HG02870 (cell line): ENCODE measurements at regions not wholly inside any gene's neighbourhood (a gene's known extent, or its start where the extent isn't known, plus 50 kb on each side); places are given as distances from the start of the nearest gene placed in this dataset.

Experiments used
- ATAC-seq: cut with Tn5 transposase; IDR thresholded peaks from one replicate; pipeline ENCODE4 v1.9.1; 2021; ENCODE audit warnings: mild to moderate bottlenecking, moderate library complexity; ENCODE audit not compliant: unreplicated experiment

DNA sequence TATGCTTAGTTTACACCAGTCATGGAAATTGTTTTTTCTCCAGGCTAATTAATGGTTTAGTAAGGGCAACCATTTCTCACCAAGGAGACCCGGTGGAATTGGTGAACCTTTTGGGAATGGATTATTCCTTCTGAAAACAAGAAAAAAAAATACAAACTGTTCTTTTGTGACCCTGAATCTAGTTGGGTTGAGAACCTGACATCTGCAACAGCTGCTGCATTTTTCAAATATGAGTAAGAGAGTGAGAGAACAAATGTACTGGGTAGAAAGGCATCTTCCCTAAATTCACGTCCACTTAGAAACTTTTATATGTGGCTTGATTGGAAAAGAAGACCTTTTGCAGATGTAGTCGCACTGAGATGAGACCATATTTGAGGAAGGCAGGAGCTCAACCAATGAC lies 553.4 kb upstream of the EPHA7 start:
- no peak for ATAC-seq

DNA sequence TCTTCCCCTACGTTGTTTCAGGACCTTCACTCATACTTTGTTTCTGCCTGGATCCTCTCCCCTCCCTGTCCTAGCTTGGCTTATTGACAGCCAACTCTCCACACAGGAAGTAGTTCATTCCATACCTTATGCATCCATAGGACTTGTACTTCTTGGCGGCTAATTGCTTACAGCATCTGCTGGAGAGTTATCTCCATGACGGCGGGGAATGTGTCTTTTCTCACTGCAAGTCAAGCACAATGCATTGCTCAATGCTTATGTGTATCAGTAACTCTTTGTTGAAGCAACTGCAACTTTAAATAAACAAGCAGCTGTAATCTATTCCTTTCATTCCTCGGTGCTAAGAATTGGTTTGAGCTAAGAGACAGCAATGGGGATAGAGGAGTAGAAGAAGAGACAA lies 551.3 kb upstream of the EPHA7 start:
- ATAC-seq: no peak

DNA sequence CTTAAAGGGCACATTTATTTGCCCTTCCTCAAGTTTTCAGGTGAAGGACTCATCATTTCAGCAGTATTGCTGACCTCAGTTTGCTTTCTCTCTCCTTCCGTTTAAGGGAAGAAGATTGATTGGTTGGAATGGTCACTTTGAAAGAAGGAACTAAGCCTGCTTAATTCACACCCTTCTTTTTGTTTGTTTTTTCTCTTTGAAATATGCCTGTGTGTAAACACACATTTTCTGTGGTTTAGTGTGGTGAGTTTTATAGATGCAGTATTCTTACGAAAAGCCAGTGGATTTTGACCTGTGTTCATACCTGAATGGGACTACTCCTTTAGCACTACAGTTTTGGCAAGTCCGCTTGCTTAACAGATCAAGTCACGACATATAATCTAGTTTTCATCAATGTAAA lies 548.8 kb upstream of the EPHA7 start:
- ATAC-seq: no peak

DNA sequence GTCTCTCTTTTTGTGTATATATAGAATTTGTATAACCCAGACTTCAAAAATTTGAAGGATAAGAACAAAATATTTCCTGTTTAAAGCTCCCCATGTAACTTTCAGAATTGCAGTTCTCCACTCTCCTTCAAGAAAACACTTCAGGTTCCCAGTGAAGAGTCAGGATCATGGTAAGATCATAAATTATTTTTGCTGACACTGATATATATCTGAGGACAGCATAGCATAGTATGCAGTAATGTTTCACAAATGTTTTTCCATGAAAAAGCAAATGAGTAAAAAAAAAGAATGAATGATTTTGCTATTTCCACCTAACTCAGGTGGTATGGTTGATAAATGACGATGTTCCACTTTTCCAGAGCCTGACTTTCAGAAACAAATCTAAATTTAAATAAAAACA lies 545.6 kb upstream of the EPHA7 start:
- ATAC-seq: no peak

DNA sequence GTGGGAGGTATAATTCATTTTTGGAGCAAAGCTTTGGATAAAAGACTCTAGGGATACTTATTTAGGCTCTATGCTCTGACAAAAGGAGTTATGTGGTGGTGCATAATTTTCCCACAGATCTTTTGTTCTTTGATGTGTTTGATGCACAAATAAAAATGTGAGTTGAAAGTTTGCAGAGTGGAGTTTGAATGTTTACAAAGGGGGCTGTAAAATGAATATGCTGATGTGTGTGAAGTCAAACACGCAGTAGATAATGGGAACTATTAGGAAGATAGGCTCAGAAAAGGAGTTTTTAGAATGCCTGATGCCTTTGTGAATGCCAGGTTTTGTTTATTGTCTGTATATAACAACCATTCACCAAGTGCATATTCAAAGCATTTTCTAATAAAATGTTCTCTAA lies 545.0 kb upstream of the EPHA7 start:
- no peak for ATAC-seq

DNA sequence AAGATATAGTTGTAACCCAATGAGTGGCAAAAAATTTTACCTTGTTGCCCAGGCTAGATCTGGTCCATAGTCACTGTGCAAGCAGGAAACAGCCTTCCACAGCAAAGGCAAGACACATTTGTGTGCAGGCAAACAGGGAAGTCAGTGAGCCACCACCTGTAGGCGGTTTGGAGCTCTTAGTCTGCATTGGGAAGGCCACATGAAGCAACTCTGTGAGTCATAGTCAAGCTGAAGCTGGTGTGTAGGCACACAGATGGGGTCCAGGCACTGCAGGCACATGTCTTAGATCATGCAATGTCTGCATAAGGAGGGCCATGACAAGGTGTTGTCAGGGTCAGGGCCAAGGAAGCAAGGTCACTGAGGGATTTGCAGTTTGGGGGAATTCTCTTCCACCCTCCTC lies 543.2 kb upstream of the EPHA7 start:
- no peak for ATAC-seq

DNA sequence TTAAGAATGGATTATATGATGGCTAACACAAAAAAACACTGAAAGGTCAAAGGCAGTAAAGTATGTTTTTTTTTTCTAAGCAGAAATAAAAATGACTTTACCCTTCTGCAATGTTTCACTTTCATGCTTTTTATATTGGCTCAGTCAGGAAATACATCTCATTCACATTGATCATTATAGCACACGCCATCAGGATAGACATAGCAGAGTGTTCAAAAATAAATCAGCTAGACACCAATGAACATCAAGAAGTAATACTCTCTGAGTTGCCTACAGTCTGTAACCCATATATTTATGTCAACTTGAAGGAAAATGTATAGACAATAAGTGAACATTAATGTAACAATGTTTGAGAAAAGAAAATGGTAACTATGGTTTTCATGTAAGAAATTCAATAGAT lies 535.2 kb upstream of the EPHA7 start:
- no peak for ATAC-seq

DNA sequence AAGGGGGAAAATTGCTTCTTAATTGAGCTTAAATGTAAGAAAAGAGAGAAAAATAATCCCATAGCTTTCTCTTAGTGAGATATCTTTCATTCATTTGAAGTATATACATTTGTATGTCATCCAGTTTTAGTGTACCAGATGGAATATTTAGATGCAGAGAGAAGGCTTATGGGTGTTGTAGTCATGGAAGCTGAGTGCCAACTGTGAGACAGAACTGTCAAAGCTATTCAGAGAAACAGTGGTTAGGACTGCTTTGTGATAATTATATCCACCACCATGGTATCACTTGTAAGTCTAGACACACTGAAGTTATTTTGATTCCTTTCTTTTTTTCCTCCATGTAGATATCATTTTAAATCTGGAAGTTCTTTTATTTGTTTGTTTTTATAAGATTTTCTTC lies 524.3 kb upstream of the EPHA7 start:
- no peak for ATAC-seq

DNA sequence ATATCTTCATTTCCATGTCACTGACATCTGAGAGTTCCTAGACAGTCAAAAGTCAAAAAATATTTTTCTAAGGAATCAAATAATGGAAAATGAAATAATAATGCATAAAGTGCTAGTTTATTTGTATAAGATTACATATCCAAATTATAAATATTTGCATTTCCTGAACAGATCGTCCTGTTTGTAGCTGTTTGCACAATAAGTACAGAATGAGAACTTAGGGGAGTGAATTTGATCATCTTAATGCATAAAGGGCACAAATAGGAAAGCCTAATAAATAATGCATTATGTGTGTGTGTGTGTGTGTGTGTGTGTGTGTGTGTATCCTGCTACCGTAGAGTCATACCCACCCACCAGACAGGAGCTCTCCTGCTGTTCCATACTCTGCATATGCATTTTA lies 521.0 kb upstream of the EPHA7 start:
- no peak for ATAC-seq

DNA sequence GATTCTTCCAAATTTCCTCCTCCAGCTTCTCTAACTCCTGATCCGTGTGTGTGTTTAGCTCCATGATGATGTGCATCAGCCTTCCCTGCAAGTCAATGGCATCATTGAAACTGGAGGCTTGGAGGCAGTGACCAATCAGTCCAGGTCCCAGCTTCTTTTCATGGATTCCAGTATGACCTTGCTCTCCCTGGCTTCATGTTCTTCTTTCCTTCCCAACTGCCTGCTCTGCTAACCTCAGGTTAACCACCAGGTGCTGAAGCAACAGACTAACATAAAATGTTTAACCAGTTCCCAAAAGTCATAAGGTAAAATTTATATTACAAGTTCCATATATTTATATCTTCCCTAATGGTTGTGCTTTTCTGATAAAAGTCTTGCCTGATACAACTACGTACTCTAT lies 512.8 kb upstream of the EPHA7 start:
- ATAC-seq: no peak

DNA sequence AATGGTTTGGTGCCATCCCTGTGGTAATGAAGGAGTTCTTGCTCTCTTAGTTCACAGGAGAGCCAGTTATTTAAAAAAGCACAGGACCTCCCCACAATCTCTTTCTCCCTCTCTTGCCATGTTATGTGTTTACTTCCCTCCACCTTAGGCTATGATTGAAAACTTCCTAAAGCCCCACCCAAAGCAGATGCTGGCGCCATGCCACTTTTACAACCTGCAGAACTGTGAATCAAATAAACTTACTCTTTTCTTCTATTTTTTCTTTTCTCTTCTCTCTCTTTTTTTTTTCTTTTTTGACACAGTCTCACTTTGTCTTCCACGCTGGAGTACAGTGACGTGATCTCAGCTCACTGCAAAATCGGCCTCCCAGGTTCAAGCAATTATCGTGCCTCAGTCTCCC lies 508.4 kb upstream of the EPHA7 start:
- no peak for ATAC-seq

DNA sequence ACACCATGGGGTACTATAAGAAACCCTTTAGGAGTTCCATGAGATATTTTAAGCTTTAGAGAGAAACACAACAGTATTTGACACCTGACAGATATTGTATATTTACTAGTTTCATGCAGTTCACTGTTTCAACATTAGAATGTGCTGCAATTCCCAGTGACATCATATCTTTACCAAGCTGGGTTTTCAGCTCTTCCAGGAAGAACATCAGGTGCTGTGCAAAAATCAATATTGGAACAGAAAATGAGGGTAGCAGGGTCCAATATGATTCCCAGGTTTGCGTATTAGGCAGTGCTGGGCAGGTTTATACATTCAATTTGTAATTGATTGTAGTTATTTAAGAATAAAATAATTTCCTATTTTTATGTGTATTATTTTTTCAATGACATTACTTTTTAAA lies 500.0 kb upstream of the EPHA7 start:
- no peak for ATAC-seq

DNA sequence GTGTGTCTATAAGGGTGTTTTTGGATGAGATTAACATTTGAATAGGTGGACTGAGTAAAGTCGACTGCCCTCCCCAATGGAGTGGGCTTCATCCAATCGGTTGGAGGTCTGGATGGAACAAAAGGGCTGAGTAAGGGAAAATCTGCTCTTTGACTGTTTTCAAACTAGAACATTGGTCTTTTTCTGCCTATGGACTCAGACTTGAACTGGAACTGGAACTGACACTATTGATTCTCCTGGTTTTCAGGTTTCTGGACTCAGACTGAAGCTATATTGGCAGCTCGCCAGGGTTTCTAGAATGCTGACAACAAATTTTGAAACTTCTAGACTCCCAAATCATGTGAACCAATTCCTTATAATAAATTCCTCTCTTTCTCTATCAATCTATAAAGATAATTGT lies 498.9 kb upstream of the EPHA7 start:
- ATAC-seq: no peak

DNA sequence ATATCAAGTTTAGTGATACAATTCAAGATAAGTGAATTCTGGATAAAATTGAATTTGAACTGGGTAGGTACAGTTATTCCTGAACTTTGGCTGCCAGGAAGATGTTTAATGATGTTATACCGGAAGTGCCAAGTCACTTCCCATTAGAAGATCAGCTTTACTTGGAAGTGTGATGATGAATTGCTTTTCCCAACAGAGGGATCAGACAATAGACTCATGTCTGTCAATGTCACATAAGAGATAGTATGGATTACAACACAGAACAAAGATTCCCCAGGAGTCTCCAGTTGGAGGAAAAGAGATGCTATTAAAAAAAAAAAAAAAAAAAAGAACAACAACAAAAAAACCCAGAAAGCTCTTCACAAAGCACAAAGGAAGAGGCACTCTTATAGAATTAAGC lies 497.9 kb upstream of the EPHA7 start:
- ATAC-seq: no peak

DNA sequence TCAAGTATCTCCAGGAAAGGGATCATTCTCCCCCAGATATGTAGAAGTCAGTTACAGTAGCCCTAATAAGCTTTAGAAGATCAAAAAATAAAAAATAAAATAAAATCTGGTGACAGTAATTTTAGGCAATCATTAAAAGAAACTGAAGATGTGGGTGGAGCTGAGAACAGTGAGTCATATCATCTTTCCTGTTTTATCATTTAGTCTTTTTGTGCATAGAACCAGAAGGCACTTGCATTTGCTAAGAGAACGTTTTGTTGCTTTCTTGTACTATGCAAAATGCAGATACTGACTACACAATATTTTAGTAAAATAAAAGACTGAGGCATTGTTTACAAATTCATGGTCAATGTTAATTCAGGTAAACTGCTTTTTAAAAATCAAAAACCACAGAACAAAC lies 497.4 kb upstream of the EPHA7 start:
- ATAC-seq: no peak

DNA sequence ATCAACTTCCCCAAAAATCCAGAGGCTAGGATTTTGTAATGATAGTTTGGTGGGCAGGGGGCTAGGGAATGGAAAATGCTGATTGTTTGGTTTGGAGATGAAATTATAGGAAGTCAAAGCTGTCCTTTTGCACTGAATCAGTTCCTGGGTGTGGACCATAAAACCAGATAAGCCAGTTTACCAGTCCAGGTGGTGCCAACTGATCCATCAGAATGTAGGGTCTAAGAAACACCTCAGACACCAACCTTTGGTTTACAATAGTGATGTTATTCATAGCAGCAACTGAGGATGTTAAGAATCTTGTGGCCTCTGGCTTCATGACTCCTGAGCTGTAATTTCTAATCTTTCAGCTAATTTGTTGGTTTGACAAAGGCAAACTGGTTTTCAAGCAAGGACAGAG lies 496.6 kb upstream of the EPHA7 start:
- no peak for ATAC-seq

DNA sequence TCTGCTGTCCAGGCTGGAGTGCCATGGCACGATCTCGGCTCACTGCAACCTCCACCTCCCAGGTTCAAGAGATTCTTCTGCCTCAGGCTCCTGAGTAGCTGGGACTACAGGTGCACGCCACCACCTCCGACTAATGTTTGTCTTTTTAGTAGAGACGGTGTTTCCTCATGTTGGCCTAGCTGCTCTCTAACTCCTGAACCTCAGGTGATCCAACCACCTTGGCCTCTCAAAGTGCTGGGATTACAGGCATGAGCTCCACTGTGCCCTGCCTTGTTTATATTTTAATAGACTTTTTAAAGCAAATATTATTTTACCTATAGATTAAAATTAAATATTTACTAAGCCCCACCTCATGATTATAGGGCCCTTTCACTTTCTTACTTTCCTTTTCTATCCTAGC lies 483.2 kb upstream of the EPHA7 start:
- no peak for ATAC-seq

DNA sequence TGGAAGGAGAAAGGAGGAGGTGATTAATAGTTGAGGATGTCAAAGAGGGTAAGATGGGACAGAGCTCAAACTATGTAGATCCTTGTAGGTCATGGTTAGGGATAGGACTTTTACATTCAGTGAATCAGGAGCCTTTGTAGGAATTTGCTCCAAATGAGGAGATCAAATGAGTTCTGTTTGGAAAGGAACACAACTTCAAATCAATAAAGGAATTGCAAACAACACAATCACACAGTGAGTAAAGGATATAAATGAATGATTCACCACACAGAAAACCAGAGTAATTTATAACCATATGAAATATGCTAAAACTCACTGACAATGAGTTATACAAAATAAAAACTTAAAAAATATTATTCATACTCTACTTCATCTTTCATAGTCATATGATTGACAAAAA lies 480.8 kb upstream of the EPHA7 start:
- no peak for ATAC-seq

DNA sequence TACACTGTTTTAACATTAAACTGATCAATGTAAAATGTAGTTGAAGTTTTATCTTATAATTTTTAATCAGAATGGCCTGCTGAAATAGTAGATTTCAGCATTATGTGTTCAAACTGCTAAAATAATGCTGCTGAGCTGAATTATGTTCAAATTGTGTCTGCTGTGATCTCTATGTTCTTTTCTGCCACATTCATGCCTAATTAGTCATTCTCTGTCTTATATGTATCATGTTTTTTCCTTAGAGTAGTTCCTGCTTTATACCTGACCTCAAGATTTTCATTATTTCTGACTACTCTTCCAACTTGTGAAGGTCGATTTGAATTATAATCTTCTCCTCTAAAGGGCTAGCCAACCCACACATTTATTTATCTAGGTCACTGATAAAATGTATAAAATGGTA lies 476.7 kb upstream of the EPHA7 start:
- ATAC-seq: no peak

DNA sequence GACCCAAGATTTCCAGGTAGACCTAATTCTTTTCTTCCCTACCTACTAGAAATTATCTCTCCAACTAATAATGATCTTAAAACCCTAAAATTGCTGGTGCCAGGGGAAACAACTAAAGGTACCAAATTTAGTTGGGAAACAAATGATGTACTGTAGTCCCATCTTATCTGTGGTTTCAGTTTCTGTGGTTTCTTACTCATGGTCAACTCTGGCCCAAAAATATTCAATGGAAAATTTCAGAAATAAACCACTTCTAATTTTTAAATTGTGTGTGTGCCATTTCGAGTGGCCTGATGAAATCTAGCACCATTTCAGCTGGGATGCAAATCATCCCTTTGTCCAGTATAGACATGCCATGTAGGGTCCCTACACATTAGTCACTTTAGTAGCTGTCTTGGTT lies 475.2 kb upstream of the EPHA7 start:
- no peak for ATAC-seq

DNA sequence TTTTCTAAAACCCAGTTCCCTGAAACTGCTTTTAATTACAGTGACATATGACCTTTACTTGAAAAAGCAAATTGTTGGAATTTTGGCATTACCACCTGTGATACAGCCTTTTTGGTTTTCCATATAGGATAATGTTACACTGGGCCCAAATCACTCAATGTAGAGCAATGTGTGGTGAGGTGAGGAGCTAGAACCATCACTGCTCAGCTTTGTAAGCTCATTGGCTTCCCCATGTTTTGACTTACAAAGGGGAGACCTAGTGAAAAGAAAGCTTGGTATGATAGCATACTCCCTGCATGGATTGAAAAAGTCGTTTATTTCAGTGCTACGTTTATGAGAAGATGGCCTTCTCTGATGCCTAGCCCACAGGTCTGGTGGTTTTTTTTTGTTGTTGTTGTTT lies 470.4 kb upstream of the EPHA7 start:
- no peak for ATAC-seq

DNA sequence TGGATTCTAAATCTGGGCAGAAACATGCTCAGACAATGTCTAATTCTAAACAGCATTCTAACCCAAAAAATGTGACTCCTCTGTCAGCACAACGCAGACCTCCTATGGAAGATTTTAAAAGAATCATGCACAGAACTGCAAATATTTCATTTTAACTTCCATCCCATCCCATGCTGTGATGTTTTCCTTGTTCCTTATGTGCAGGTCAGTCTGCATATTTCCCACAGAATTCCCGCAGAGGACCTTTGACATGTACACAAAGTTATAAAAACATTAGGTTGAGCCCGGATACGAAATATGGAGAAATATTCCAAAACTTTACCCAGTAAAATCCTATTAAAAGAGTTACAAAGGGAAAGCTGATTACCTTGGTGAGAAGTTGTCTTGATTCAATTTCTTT lies 467.1 kb upstream of the EPHA7 start:
- no peak for ATAC-seq

DNA sequence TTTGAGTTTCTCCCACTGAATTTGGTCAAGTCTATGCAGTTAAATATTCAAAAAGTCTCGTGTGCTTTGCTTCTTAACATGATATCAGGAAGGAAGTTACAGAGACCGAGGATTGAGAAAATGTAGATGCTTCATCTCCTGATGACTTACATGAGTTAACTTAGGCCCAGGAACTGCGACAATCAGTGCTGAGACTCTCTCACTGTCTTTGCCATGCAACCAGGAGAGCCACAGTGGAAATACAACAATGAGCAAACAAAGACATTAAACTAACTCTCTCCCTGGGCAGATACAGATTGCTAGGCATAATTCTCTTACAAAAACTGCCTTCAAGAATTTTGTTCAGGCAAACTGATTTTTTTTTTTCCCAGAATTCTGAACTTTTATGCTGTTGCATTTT lies 440.6 kb upstream of the EPHA7 start:
- ATAC-seq: no peak

DNA sequence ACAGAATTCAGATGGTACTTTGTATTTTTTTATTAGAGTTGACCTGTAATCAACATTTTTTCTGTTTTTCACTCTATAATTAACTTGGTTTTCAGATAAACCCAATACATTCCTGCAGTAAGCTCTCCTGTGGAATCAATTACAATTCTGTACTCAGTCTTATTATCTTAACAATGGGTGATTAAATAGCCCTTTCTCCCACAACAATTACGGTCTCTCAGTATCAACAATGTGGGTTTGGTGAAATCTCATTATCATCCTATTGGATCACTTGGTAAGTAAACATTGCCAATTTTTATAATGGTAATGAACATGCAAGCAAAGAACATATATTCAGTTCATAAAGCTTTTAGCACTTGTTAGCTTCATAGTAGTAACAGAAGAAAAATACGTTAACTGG lies 438.9 kb upstream of the EPHA7 start:
- ATAC-seq: no peak
